Stomach (tissue), 8 donors: ENCODE measurements at regions not wholly inside any gene's neighbourhood (a gene's known extent, or its start where the extent isn't known, plus 50 kb on each side); places are given as distances from the start of the nearest gene placed in this dataset.

Experiments
- DNase-seq, 2 donors: peaks; one replicate each; pipeline versions ENCODE4 v3.0.0 to v3.0.0-alpha.2; 2013 to 2019
- H3K27ac ChIP-seq, 5 donors: fragments of 200-600 bp in 4 of 5; sonication (generic) in 4 of 5; one replicate each; pipeline ENCODE4 v1.5.1; 2013 to 2019; ENCODE audit warnings: mild to moderate bottlenecking in 1 of 5, moderate library complexity in 1 of 5
- H3K27me3 ChIP-seq, 3 donors: fragments of 200-600 bp; sonication (generic); one replicate each; pipeline ENCODE4 v1.5.1; 2017 to 2019; ENCODE audit warnings: mixed run types in 1 of 3
- H3K36me3 ChIP-seq, 4 donors: fragments of 200-600 bp; sonication (generic); 1 replicate in 3 of 4; 2 replicates in 1 of 4; pipeline ENCODE4 v1.5.1; 2016 to 2019
- H3K4me1 ChIP-seq, 4 donors: fragments of 200-600 bp; sonication (generic); one replicate each; pipeline ENCODE4 v1.5.1; 2016 to 2019
- H3K4me3 ChIP-seq, 4 donors: fragments of 200-600 bp; sonication (generic) in 3 of 4; one replicate each; pipeline ENCODE4 v1.5.1; 2016 to 2019; ENCODE audit warnings: mild to moderate bottlenecking in 1 of 4
- H3K9me3 ChIP-seq, 4 donors: fragments of 200-600 bp; sonication (generic); one replicate each; pipeline ENCODE4 v1.5.1; 2016 to 2019
- EP300 ChIP-seq: sonication (generic); formaldehyde crosslinking; IDR thresholded peaks from one replicate; pipeline ENCODE4 v1.6.1; 2017; ENCODE audit warnings: antibody characterized with exemption
- POLR2A ChIP-seq, 4 donors: fragments of 450-650 bp; IDR thresholded peaks; one replicate each; pipeline ENCODE4 v1.6.1; 2016; ENCODE audit warnings: antibody characterized with exemption in 4 of 4, control low read depth in 2 of 4, mild to moderate bottlenecking in 1 of 4, moderate library complexity in 1 of 4
- POLR2AphosphoS5 ChIP-seq, 3 donors: sonication (generic); formaldehyde crosslinking; IDR thresholded peaks; one replicate each; pipeline ENCODE4 v1.6.1; 2016; ENCODE audit warnings: antibody characterized with exemption in 3 of 3
- WGBS, 5 donors: extraction: QIAGEN DNeasy Blood & Tissue Kit in 3 of 5; methylation state at CpG; one replicate each; pipeline versions ENCODE4 v1.1.5 to v1.1.7; 2013 to 2018; 5-methylcytosine and 5-hydroxymethylcytosine counted together
- intact Hi-C: fragments of 100-400 bp; cut with DNase I; formaldehyde crosslinking; loops from one replicate; pipeline ENCODE4 v1.15.1; 2023; ENCODE audit warnings: low total_unique reads
- TF ChIP-seq, protein P1 (sequence below), 7 experiments: fragments of 450-650 bp in 4 of 7; fragments of 200-600 bp in 3 of 7; sonication (generic) in 3 of 7; IDR thresholded peaks; one replicate each; pipeline ENCODE4 v1.5.1; 2016 to 2019; ENCODE audit warnings: antibody characterized with exemption in 7 of 7, control low read depth in 2 of 7, mild to moderate bottlenecking in 1 of 7
- donor health status: healthy with polysubstance abuse.
- donor health status: Bipolar disorder and iron deficiency.
- donor health status: healthy.

GRCh38 chr16:50996830-50997186 is 154.3 kb downstream of the SALL1 start:
- H3K4me3 ChIP-seq: no peak overlapping the region
- intact Hi-C loops: no loop called here
- DNase-seq: peak in 1 of 2 donors; percentile 4
- H3K27ac ChIP-seq: no peak overlapping the region
- no peaks in the 10 kb centered on the region for H3K4me1 ChIP-seq
- no peaks in the 10 kb centered on the region for H3K27me3 ChIP-seq
- H3K36me3 ChIP-seq: no peaks in the 10 kb centered on the region
- 33 to 60% (median 50%) methylated on average over 4 of the region's 4 CpGs for WGBS, 5 donors
- H3K9me3 ChIP-seq: no peaks in the 10 kb centered on the region
- TF ChIP-seq, protein P1, sequence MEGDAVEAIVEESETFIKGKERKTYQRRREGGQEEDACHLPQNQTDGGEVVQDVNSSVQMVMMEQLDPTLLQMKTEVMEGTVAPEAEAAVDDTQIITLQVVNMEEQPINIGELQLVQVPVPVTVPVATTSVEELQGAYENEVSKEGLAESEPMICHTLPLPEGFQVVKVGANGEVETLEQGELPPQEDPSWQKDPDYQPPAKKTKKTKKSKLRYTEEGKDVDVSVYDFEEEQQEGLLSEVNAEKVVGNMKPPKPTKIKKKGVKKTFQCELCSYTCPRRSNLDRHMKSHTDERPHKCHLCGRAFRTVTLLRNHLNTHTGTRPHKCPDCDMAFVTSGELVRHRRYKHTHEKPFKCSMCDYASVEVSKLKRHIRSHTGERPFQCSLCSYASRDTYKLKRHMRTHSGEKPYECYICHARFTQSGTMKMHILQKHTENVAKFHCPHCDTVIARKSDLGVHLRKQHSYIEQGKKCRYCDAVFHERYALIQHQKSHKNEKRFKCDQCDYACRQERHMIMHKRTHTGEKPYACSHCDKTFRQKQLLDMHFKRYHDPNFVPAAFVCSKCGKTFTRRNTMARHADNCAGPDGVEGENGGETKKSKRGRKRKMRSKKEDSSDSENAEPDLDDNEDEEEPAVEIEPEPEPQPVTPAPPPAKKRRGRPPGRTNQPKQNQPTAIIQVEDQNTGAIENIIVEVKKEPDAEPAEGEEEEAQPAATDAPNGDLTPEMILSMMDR (IDR thresholded peaks at IDR 0.05): no peak
- TF ChIP-seq EP300: no peak
- no peak for TF ChIP-seq POLR2AphosphoS5 (IDR thresholded peaks at IDR 0.05)
- no peak for TF ChIP-seq POLR2A (IDR thresholded peaks at IDR 0.05)

DNA sequence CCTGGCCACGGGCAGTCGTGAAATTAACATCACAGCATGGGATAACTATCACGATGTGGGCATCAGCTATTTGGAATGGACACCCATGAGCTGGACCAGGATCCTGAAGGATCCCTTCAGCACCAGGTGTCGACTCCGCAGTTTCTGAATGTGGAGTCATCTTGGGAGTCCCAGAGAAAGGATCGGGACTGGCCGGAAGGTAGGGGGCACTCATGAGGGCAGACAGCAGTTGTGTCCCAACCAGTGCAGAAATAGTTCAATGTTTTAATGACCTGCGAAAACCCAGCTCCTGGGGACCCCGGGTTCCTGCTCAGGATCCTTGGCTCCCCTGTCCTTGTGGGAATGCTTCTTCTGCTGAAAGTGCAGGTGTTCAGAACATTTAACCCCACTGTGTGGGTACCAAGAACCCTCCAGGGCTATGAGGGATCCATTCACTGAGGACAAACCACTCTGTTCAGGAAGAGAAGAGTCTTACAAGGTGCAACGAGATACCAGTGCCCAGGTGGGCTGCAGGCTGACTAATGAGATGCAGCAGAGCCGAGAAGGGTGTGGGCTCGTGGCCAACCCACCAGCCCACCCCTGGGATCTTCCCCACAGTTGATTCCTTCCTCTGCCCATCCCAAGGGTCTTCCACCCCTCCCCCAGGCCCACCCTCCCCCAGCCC is 154.8 kb downstream of the SALL1 start:
- intact Hi-C loops: no loop called here
- Histone ChIP-seq H3K4me1 (no peaks in the 10 kb centered on the region), H3K27me3 (no peaks in the 10 kb centered on the region), H3K4me3 (no peak overlapping the region), H3K36me3 (no peaks in the 10 kb centered on the region), H3K9me3 (no peaks in the 10 kb centered on the region), H3K27ac (no peak overlapping the region)
- 77 to 85% (median 82%) methylated on average over 11 to 12 of the region's 12 CpGs for WGBS, 5 donors
- no peak for TF ChIP-seq POLR2AphosphoS5 (IDR thresholded peaks at IDR 0.05)
- TF ChIP-seq, protein P1 (IDR thresholded peaks at IDR 0.05): no peak
- DNase-seq: no peak

DNA sequence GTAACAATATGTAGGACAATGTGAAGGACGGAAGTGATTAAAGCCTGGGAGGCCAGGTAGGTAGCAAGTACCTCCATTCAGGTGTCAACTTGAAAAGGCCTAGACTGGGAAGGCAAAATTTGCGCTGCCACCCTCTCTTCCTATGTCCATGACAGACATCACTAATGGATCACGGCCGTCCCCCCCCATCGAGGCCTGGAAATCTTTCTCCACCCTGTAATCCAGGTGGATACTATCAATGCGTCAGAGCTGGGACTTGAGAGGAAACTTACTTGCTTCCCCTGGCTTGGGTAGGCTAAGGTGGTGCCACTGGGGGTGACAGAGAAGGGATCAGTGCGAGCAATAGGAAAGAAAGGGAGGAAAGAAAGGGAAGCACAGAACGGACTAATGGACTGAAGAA is 156.1 kb downstream of the SALL1 start:
- Histone ChIP-seq H3K27ac (no peak overlapping the region), H3K36me3 (no peaks in the 10 kb centered on the region), H3K4me1 (no peaks in the 10 kb centered on the region), H3K4me3 (no peak overlapping the region), H3K9me3 (no peaks in the 10 kb centered on the region), H3K27me3 (no peaks in the 10 kb centered on the region)
- WGBS, 5 donors: 89 to 94% (median 90%) methylated on average over 8 of the region's 8 CpGs
- intact Hi-C loops: no loop called here
- DNase-seq: no peak
- TF ChIP-seq POLR2AphosphoS5 (IDR thresholded peaks at IDR 0.05) (no peak), EP300 (no peak)
- TF ChIP-seq, protein P1 (IDR thresholded peaks at IDR 0.05): no peak

DNA sequence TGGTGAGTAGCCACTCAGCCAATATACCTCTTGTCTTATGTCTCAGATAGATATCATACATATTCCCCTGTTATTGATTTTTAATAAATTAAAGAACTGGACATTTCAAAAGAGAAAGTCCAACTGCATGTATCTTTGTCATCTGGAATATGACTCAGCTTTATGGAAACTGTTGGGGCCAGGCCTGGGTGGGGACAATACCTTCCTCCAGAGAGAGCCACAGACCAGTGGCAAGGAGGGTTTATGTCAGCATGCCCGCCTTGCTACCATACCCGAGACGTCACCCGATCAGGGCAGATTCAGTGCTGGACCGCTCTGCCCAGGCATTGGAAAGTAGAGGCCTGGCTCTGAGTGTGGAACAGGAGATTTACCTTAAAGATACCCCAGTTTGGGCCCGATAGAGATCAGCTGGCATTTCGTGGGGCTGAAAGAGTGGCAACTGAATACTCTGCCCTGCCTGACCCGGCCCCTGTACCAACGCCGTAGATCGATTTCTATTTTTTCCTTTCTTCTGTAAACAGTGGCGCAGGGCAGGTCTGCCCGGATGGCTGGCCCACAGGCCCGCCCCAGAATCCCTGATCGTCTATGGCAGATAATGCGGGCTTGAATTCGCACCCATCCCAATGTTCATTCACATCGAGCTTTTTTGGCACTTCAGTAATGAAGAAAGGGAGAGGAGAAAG is 158.6 kb downstream of the SALL1 start:
- Histone ChIP-seq H3K36me3 (no peaks in the 10 kb centered on the region), H3K27me3 (no peaks in the 10 kb centered on the region), H3K4me3 (no peak overlapping the region), H3K9me3 (no peaks in the 10 kb centered on the region), H3K27ac (no peak overlapping the region), H3K4me1 (no peaks in the 10 kb centered on the region)
- DNase-seq: no peak
- intact Hi-C loops: no loop called here
- 81 to 85% (median 84%) methylated on average over 18 of the region's 18 CpGs for WGBS, 5 donors
- TF ChIP-seq POLR2A (IDR thresholded peaks at IDR 0.05) (no peak), EP300 (no peak), POLR2AphosphoS5 (IDR thresholded peaks at IDR 0.05) (no peak)
- TF ChIP-seq, protein P1 (IDR thresholded peaks at IDR 0.05): no peak
